ENCODE measurements at regions not wholly inside any gene's neighbourhood (a gene's known extent, or its start where the extent isn't known, plus 50 kb on each side); places are given as distances from the start of the nearest gene placed in this dataset.

DNA sequence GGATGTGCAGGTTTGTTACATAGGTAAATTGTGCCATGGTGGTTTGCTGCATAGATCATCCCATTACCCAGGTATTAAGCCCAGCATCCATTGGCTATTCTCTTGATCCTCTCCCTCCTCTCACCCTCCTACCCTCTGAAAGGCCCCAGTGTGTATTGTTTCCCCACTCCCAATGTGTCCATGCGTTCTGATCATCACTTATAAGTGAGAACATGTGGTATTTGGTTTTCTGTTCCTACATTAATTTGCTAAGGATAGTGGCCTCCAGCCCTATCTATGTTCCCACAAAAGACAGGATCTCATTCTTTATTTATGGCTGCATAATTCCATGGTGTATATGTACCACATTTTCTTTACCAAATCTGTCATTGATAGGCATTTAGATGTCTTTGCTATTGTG is 243.3 kb upstream of the PDE4D start:
- H3K27ac ChIP-seq (ENCODE audit: low read depth in 1 of 2, low read length in 2 of 2): no peak overlapping the region
- no peak overlapping the region for H3K4me3 ChIP-seq (ENCODE audit: low read depth in 1 of 3, low read length in 3 of 3)
- no peaks in the 10 kb centered on the region for H3K27me3 ChIP-seq (ENCODE audit: control insufficient read depth in 4 of 4, insufficient read depth in 4 of 4, low read length in 3 of 4)
- DNase-seq (ENCODE audit: low spot score): no peak
- H3K4me1 ChIP-seq (ENCODE audit: control insufficient read depth in 4 of 4, insufficient read depth in 4 of 4, low read length in 3 of 4): no peaks in the 10 kb centered on the region
- TF ChIP-seq, protein P1, sequence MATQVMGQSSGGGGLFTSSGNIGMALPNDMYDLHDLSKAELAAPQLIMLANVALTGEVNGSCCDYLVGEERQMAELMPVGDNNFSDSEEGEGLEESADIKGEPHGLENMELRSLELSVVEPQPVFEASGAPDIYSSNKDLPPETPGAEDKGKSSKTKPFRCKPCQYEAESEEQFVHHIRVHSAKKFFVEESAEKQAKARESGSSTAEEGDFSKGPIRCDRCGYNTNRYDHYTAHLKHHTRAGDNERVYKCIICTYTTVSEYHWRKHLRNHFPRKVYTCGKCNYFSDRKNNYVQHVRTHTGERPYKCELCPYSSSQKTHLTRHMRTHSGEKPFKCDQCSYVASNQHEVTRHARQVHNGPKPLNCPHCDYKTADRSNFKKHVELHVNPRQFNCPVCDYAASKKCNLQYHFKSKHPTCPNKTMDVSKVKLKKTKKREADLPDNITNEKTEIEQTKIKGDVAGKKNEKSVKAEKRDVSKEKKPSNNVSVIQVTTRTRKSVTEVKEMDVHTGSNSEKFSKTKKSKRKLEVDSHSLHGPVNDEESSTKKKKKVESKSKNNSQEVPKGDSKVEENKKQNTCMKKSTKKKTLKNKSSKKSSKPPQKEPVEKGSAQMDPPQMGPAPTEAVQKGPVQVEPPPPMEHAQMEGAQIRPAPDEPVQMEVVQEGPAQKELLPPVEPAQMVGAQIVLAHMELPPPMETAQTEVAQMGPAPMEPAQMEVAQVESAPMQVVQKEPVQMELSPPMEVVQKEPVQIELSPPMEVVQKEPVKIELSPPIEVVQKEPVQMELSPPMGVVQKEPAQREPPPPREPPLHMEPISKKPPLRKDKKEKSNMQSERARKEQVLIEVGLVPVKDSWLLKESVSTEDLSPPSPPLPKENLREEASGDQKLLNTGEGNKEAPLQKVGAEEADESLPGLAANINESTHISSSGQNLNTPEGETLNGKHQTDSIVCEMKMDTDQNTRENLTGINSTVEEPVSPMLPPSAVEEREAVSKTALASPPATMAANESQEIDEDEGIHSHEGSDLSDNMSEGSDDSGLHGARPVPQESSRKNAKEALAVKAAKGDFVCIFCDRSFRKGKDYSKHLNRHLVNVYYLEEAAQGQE (IDR thresholded peaks at IDR 0.05): no peak
- TF ChIP-seq NR2F2 (IDR thresholded peaks at IDR 0.05) (no peak), GABPA (IDR thresholded peaks at IDR 0.05 in 1 of 2, conservative IDR thresholded peaks at IDR 0.05 in 1 of 2) (no peak), FOXA1 (IDR thresholded peaks at IDR 0.05) (no peak), FOXA2 (IDR thresholded peaks at IDR 0.05) (no peak)
- TF ChIP-seq, protein P2, sequence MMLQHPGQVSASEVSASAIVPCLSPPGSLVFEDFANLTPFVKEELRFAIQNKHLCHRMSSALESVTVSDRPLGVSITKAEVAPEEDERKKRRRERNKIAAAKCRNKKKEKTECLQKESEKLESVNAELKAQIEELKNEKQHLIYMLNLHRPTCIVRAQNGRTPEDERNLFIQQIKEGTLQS (IDR thresholded peaks at IDR 0.05): no peak
- H3K9me3 ChIP-seq (ENCODE audit: control insufficient read depth in 4 of 4, low read length in 3 of 4): no peaks in the 10 kb centered on the region
- H3K9ac ChIP-seq (ENCODE audit: low read depth in 1 of 2, low read length in 2 of 2): no peak overlapping the region
- 31% methylated on average over 1 of the region's 1 CpG for WGBS
- H3K36me3 ChIP-seq (ENCODE audit: control insufficient read depth in 4 of 4, insufficient read depth in 3 of 4, low read depth in 1 of 4, low read length in 3 of 4): no peaks in the 10 kb centered on the region

DNA sequence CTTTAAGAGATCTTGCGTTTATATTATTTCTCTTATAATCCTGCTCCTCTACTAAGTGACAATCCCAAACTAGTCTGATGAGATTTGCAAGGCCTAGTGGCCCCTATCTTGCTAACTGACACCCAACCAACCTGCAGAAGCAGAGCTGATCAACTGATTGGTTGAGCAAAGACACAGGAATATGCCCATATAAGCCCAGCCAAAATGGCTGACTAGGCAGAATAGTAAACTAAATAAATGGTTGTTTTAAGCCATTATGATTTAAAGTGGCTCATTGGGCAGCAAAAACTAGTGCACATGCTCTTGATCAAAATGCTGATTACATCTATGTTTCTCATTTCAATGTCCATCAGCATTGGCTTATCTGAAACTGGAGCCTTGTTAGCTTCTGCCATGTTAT is 238.0 kb upstream of the PDE4D start:
- no peak overlapping the region for H3K27ac ChIP-seq (ENCODE audit: low read depth in 1 of 2, low read length in 2 of 2)
- no peak for DNase-seq (ENCODE audit: low spot score)
- H3K9ac ChIP-seq (ENCODE audit: low read depth in 1 of 2, low read length in 2 of 2): no peak overlapping the region
- H3K4me3 ChIP-seq (ENCODE audit: low read depth in 1 of 3, low read length in 3 of 3): no peak overlapping the region
- no peaks in the 10 kb centered on the region for H3K27me3 ChIP-seq (ENCODE audit: control insufficient read depth in 4 of 4, insufficient read depth in 4 of 4, low read length in 3 of 4)
- no peaks in the 10 kb centered on the region for H3K36me3 ChIP-seq (ENCODE audit: control insufficient read depth in 4 of 4, insufficient read depth in 3 of 4, low read depth in 1 of 4, low read length in 3 of 4)
- 91% methylated on average over 1 of the region's 1 CpG for WGBS
- peaks cover 0 to 3% (median 0%) of the 10 kb centered on the region in 4 donors for H3K9me3 ChIP-seq (ENCODE audit: control insufficient read depth in 4 of 4, low read length in 3 of 4)
- H3K4me1 ChIP-seq (ENCODE audit: control insufficient read depth in 4 of 4, insufficient read depth in 4 of 4, low read length in 3 of 4): no peaks in the 10 kb centered on the region
- TF ChIP-seq, protein P3, sequence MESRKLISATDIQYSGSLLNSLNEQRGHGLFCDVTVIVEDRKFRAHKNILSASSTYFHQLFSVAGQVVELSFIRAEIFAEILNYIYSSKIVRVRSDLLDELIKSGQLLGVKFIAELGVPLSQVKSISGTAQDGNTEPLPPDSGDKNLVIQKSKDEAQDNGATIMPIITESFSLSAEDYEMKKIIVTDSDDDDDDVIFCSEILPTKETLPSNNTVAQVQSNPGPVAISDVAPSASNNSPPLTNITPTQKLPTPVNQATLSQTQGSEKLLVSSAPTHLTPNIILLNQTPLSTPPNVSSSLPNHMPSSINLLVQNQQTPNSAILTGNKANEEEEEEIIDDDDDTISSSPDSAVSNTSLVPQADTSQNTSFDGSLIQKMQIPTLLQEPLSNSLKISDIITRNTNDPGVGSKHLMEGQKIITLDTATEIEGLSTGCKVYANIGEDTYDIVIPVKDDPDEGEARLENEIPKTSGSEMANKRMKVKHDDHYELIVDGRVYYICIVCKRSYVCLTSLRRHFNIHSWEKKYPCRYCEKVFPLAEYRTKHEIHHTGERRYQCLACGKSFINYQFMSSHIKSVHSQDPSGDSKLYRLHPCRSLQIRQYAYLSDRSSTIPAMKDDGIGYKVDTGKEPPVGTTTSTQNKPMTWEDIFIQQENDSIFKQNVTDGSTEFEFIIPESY (IDR thresholded peaks at IDR 0.05): no peak
- TF ChIP-seq, protein P4, sequence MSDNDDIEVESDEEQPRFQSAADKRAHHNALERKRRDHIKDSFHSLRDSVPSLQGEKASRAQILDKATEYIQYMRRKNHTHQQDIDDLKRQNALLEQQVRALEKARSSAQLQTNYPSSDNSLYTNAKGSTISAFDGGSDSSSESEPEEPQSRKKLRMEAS (IDR thresholded peaks at IDR 0.05): no peak
- no peak for TF ChIP-seq RXRA (IDR thresholded peaks at IDR 0.05)
- no peak for TF ChIP-seq FOXA2 (IDR thresholded peaks at IDR 0.05)
- no peak for TF ChIP-seq JUND (IDR thresholded peaks at IDR 0.05)
- TF ChIP-seq, protein P5, sequence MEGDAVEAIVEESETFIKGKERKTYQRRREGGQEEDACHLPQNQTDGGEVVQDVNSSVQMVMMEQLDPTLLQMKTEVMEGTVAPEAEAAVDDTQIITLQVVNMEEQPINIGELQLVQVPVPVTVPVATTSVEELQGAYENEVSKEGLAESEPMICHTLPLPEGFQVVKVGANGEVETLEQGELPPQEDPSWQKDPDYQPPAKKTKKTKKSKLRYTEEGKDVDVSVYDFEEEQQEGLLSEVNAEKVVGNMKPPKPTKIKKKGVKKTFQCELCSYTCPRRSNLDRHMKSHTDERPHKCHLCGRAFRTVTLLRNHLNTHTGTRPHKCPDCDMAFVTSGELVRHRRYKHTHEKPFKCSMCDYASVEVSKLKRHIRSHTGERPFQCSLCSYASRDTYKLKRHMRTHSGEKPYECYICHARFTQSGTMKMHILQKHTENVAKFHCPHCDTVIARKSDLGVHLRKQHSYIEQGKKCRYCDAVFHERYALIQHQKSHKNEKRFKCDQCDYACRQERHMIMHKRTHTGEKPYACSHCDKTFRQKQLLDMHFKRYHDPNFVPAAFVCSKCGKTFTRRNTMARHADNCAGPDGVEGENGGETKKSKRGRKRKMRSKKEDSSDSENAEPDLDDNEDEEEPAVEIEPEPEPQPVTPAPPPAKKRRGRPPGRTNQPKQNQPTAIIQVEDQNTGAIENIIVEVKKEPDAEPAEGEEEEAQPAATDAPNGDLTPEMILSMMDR (IDR thresholded peaks at IDR 0.05; ENCODE audit: low read depth, low read length, missing input control): no peak
- TF ChIP-seq, protein P2 (IDR thresholded peaks at IDR 0.05): no peak
- TF ChIP-seq, protein P1 (IDR thresholded peaks at IDR 0.05): no peak
- no peak for TF ChIP-seq FOXA1 (IDR thresholded peaks at IDR 0.05)
- no peak for TF ChIP-seq EGR1 (IDR thresholded peaks at IDR 0.05; ENCODE audit: low read depth in 2 of 2)
- no peak for TF ChIP-seq RAD21 (IDR thresholded peaks at IDR 0.05)
- TF ChIP-seq HNF4G (IDR thresholded peaks at IDR 0.05): no peak
- no peak for TF ChIP-seq SP1 (IDR thresholded peaks at IDR 0.05)
- TF ChIP-seq TAF1 (conservative IDR thresholded peaks at IDR 0.05): no peak

All from liver (tissue), 8 donors.